MM.1S (cell line): ENCODE measurements at regions not wholly inside any gene's neighbourhood (a gene's known extent, or its start where the extent isn't known, plus 50 kb on each side); places are given as distances from the start of the nearest gene placed in this dataset.

ENCODE experiments used
- DNase-seq: peaks from one replicate; pipeline ENCODE4 v3.0.0-alpha.2; 2015
- H2AFZ ChIP-seq: fragments of 300-600 bp; sonication (generic); 2 replicates; pipeline ENCODE4 v1.6.0; 2016; ENCODE audit warnings: antibody characterized with exemption, low read length
- H3F3A ChIP-seq: fragments of 300-600 bp; sonication (generic); 2 replicates; pipeline ENCODE4 v1.6.1; 2016; ENCODE audit warnings: mild to moderate bottlenecking, antibody characterized with exemption, low read length, moderate library complexity, mixed read lengths; ENCODE audit not compliant: insufficient read depth
- H3K27ac ChIP-seq: fragments of 300-600 bp; sonication (generic); 2 replicates; pipeline ENCODE4 v1.5.1; 2016; ENCODE audit warnings: mild to moderate bottlenecking, low read length
- H3K27me3 ChIP-seq: fragments of 300-600 bp; sonication (generic); replicated peaks from 2 replicates; pipeline ENCODE4 v1.6.0; 2016; ENCODE audit warnings: low read length; ENCODE audit not compliant: insufficient read depth
- H3K36me3 ChIP-seq: fragments of 300-600 bp; sonication (generic); replicated peaks from 2 replicates; pipeline ENCODE4 v1.6.1; 2016; ENCODE audit warnings: mild to moderate bottlenecking, low read length, mixed read lengths; ENCODE audit not compliant: insufficient read depth
- H3K4me1 ChIP-seq: fragments of 300-600 bp; sonication (generic); 2 replicates; pipeline ENCODE4 v1.6.1; 2016; ENCODE audit warnings: low read length, mixed read lengths
- H3K4me2 ChIP-seq: fragments of 300-600 bp; sonication (generic); 2 replicates; pipeline ENCODE4 v1.6.0; 2016; ENCODE audit warnings: low read depth, low read length
- H3K4me3 ChIP-seq: fragments of 300-600 bp; sonication (generic); 2 replicates; pipeline ENCODE4 v1.5.1; 2016; ENCODE audit warnings: low read length, mixed read lengths
- H3K79me2 ChIP-seq: fragments of 300-600 bp; sonication (generic); 2 replicates; pipeline ENCODE4 v1.6.1; 2016; ENCODE audit warnings: mixed run types, low read length, mixed read lengths
- H3K9ac ChIP-seq: fragments of 300-600 bp; sonication (generic); 2 replicates; pipeline ENCODE4 v1.6.1; 2016; ENCODE audit warnings: low read length, mixed read lengths
- H3K9me2 ChIP-seq: fragments of 300-600 bp; sonication (generic); replicated peaks from 2 replicates; pipeline ENCODE4 v1.6.1; 2016; ENCODE audit warnings: mild to moderate bottlenecking, low read length, mixed read lengths; ENCODE audit not compliant: insufficient read depth
- H3K9me3 ChIP-seq: fragments of 300-600 bp; sonication (generic); replicated peaks from 2 replicates; pipeline ENCODE4 v1.6.1; 2016; ENCODE audit warnings: mild to moderate bottlenecking, low read length, mixed read lengths; ENCODE audit not compliant: insufficient read depth
- H4K20me1 ChIP-seq: fragments of 300-600 bp; sonication (generic); 2 replicates; pipeline ENCODE4 v1.6.1; 2016; ENCODE audit warnings: mild to moderate bottlenecking, low read length, moderate library complexity, mixed read lengths; ENCODE audit not compliant: insufficient read depth
- CTCF ChIP-seq: fragments of 300-600 bp; sonication (generic); IDR thresholded peaks from 2 replicates; pipeline ENCODE4 v1.5.1; 2016; ENCODE audit warnings: antibody characterized with exemption, low read length, mixed read lengths
- EZH2 ChIP-seq: fragments of 300-600 bp; sonication (generic); optimal IDR thresholded peaks from 2 replicates; pipeline ENCODE3; 2017; ENCODE audit warnings: low read depth, mild to moderate bottlenecking, antibody characterized with exemption, low read length, mixed read lengths
- EZH2phosphoT487 ChIP-seq: fragments of 300-600 bp; sonication (generic); IDR thresholded peaks from 2 replicates; pipeline ENCODE4 v1.6.1; 2018; ENCODE audit warnings: antibody characterized with exemption, low read length

- no peaks in the 10 kb centered on the region for H3K27me3 ChIP-seq
- no peak overlapping the region for H3K4me2 ChIP-seq
- H3K9me3 ChIP-seq = no peaks in the 10 kb centered on the region
- no peaks in the 10 kb centered on the region for H3K79me2 ChIP-seq
- H3K9me2 ChIP-seq = no peaks in the 10 kb centered on the region
- no peak overlapping the region for H3K9ac ChIP-seq
- TF ChIP-seq CTCF (no peak), EZH2phosphoT487 (no peak), EZH2 (no peak)
- H3K4me3 ChIP-seq = no peak overlapping the region
- H3K27ac ChIP-seq = no peak overlapping the region
- no peak overlapping the region for H2AFZ ChIP-seq
- H3K36me3 ChIP-seq = no peaks in the 10 kb centered on the region
- no peaks in the 10 kb centered on the region for H3K4me1 ChIP-seq
- DNase-seq = no peak
- H4K20me1 ChIP-seq = no peaks in the 10 kb centered on the region
- no peaks in the 10 kb centered on the region for H3F3A ChIP-seq
These were observed 365.9 kb upstream of the ZMIZ1 start for GRCh38 chr10:78702876-78703275.

- H3K9ac ChIP-seq = no peak overlapping the region
- H3K4me1 ChIP-seq = no peaks in the 10 kb centered on the region
- no peaks in the 10 kb centered on the region for H3K79me2 ChIP-seq
- no peak overlapping the region for H3K4me2 ChIP-seq
- no peaks in the 10 kb centered on the region for H3F3A ChIP-seq
- no peak for TF ChIP-seq CTCF
- TF ChIP-seq EZH2 = no peak
- TF ChIP-seq EZH2phosphoT487 = no peak
- H3K27me3 ChIP-seq = no peaks in the 10 kb centered on the region
- no peak overlapping the region for H3K27ac ChIP-seq
- no peaks in the 10 kb centered on the region for H3K36me3 ChIP-seq
- H3K9me3 ChIP-seq = no peaks in the 10 kb centered on the region
- H3K9me2 ChIP-seq = no peaks in the 10 kb centered on the region
- no peak overlapping the region for H3K4me3 ChIP-seq
- no peak overlapping the region for H2AFZ ChIP-seq
- no peaks in the 10 kb centered on the region for H4K20me1 ChIP-seq
- DNase-seq = no peak
These were observed 365.2 kb upstream of the ZMIZ1 start for GRCh38 chr10:78703593-78703992.

- no peak overlapping the region for H3K9ac ChIP-seq
- H3K27me3 ChIP-seq = no peaks in the 10 kb centered on the region
- H3K9me3 ChIP-seq = no peaks in the 10 kb centered on the region
- no peak overlapping the region for H3K4me2 ChIP-seq
- H3K4me1 ChIP-seq = no peaks in the 10 kb centered on the region
- no peaks in the 10 kb centered on the region for H3K36me3 ChIP-seq
- H3F3A ChIP-seq = no peaks in the 10 kb centered on the region
- H3K4me3 ChIP-seq = no peak overlapping the region
- no peak for TF ChIP-seq EZH2
- no peak for TF ChIP-seq CTCF
- TF ChIP-seq EZH2phosphoT487 = no peak
- DNase-seq = no peak
- H2AFZ ChIP-seq = no peak overlapping the region
- H3K9me2 ChIP-seq = no peaks in the 10 kb centered on the region
- no peaks in the 10 kb centered on the region for H4K20me1 ChIP-seq
- H3K79me2 ChIP-seq = no peaks in the 10 kb centered on the region
- no peak overlapping the region for H3K27ac ChIP-seq
These were observed 362.5 kb upstream of the ZMIZ1 start for GRCh38 chr10:78706256-78706655.
